GM19043 (cell line): ENCODE measurements at regions not wholly inside any gene's neighbourhood (a gene's known extent, or its start where the extent isn't known, plus 50 kb on each side); places are given as distances from the start of the nearest gene placed in this dataset.

Source experiments
- ATAC-seq: cut with Tn5 transposase; IDR thresholded peaks from one replicate; pipeline ENCODE4 v1.9.1; 2021; ENCODE audit warnings: low read depth; ENCODE audit not compliant: unreplicated experiment

GRCh38 chr4:62320612-62321011, 1120.5 kb downstream of the ADGRL3 start:
- no peak for ATAC-seq

GRCh38 chr4:62302710-62303109, 1102.6 kb downstream of the ADGRL3 start:
- ATAC-seq: no peak

GRCh38 chr4:62301500-62301899, 1101.4 kb downstream of the ADGRL3 start:
- no peak for ATAC-seq

- no peak for ATAC-seq
Observed at GRCh38 chr4:62293551-62293950, 1093.4 kb downstream of the ADGRL3 start.

GRCh38 chr4:62292911-62293310, 1092.8 kb downstream of the ADGRL3 start:
- ATAC-seq: no peak

GRCh38 chr4:62288808-62289541, 1088.8 kb downstream of the ADGRL3 start:
- no peak for ATAC-seq

- no peak for ATAC-seq
Observed at GRCh38 chr4:62285026-62285425, 1084.9 kb downstream of the ADGRL3 start.

GRCh38 chr4:62279689-62280088, 1079.6 kb downstream of the ADGRL3 start:
- ATAC-seq: no peak

- no peak for ATAC-seq
Observed at GRCh38 chr4:62275470-62275869, 1075.3 kb downstream of the ADGRL3 start.

- ATAC-seq: no peak
Observed at GRCh38 chr4:62274782-62275181, 1074.7 kb downstream of the ADGRL3 start.

- ATAC-seq: no peak
Observed at GRCh38 chr4:62271107-62271506, 1071.0 kb downstream of the ADGRL3 start.

GRCh38 chr4:62269918-62270317, 1069.8 kb downstream of the ADGRL3 start:
- ATAC-seq: no peak

GRCh38 chr4:62263454-62263853, 1063.3 kb downstream of the ADGRL3 start:
- no peak for ATAC-seq

- no peak for ATAC-seq
Observed at GRCh38 chr4:62262676-62263075, 1062.5 kb downstream of the ADGRL3 start.

- ATAC-seq: no peak
Observed at GRCh38 chr4:62260254-62260653, 1060.1 kb downstream of the ADGRL3 start.

- ATAC-seq: no peak
Observed at GRCh38 chr4:62256479-62256878, 1056.4 kb downstream of the ADGRL3 start.

- no peak for ATAC-seq
Observed at GRCh38 chr4:62252728-62253127, 1052.6 kb downstream of the ADGRL3 start.

- ATAC-seq: no peak
Observed at GRCh38 chr4:62250100-62250499, 1050.0 kb downstream of the ADGRL3 start.

- no peak for ATAC-seq
Observed at GRCh38 chr4:62243895-62244294, 1043.8 kb downstream of the ADGRL3 start.

- no peak for ATAC-seq
Observed at GRCh38 chr4:62235911-62236310, 1035.8 kb downstream of the ADGRL3 start.

GRCh38 chr4:62232814-62233213, 1032.7 kb downstream of the ADGRL3 start:
- no peak for ATAC-seq

- ATAC-seq: no peak
Observed at GRCh38 chr4:62231994-62232393, 1031.9 kb downstream of the ADGRL3 start.

- ATAC-seq: no peak
Observed at GRCh38 chr4:62226082-62226481, 1026.0 kb downstream of the ADGRL3 start.
